Upper lobe of left lung (tissue), 4 donors: ENCODE measurements at regions not wholly inside any gene's neighbourhood (a gene's known extent, or its start where the extent isn't known, plus 50 kb on each side); places are given as distances from the start of the nearest gene placed in this dataset.

Experiments
- CTCF ChIP-seq, 6 experiments: fragments of 450-650 bp in 4 of 6; fragments of 200-600 bp in 2 of 6; sonication (generic) in 2 of 6; IDR thresholded peaks; one replicate each; pipeline ENCODE4 v1.5.1; 2016 to 2019; ENCODE audit warnings: antibody characterized with exemption in 6 of 6
- POLR2AphosphoS5 ChIP-seq, 2 donors: sonication (generic); formaldehyde crosslinking; IDR thresholded peaks; one replicate each; pipeline ENCODE4 v1.5.1; 2017; ENCODE audit warnings: antibody characterized with exemption in 2 of 2

GRCh38 chr9:28662675-28663074, 1089.4 kb upstream of the C9orf72 start:
- TF ChIP-seq POLR2AphosphoS5 (IDR thresholded peaks at IDR 0.05) (no peak), CTCF (IDR thresholded peaks at IDR 0.05) (no peak)
